Ovary (tissue), 7 donors: ENCODE measurements at regions not wholly inside any gene's neighbourhood (a gene's known extent, or its start where the extent isn't known, plus 50 kb on each side); places are given as distances from the start of the nearest gene placed in this dataset.

Experiments used
- DNase-seq, 5 donors: peaks; one replicate each; pipeline ENCODE4 v3.0.0-alpha.2; 2019 to 2020
- H3K27ac ChIP-seq, 2 donors: fragments of 200-600 bp; one replicate each; pipeline versions ENCODE4 v1.5.1 to v1.8.0; 2019 to 2022
- H3K27me3 ChIP-seq: fragments of 200-600 bp; one replicate; pipeline ENCODE4 v1.8.0; 2022
- H3K36me3 ChIP-seq: fragments of 200-600 bp; sonication (generic); one replicate; pipeline ENCODE4 v1.5.1; 2019
- H3K4me1 ChIP-seq: one replicate; pipeline ENCODE4 v1.8.1; 2013; ENCODE audit warnings: mild to moderate bottlenecking, moderate library complexity; ENCODE audit not compliant: insufficient read depth
- H3K4me3 ChIP-seq: fragments of 200-600 bp; sonication (generic); one replicate; pipeline ENCODE4 v1.5.1; 2017
- H3K9me3 ChIP-seq, 2 donors: fragments of 200-600 bp in 1 of 2; sonication (generic) in 1 of 2; one replicate each; pipeline versions ENCODE4 v1.5.1 to v1.8.1; 2013 to 2019; ENCODE audit warnings: mild to moderate bottlenecking in 1 of 2, moderate library complexity in 1 of 2
- CTCF ChIP-seq, 3 donors: fragments of 450-650 bp in 2 of 3; fragments of 200-600 bp in 1 of 3; IDR thresholded peaks; one replicate each; pipeline versions ENCODE4 v1.5.1 to v1.8.0; 2016 to 2022; ENCODE audit warnings: antibody characterized with exemption in 3 of 3, mild to moderate bottlenecking in 1 of 3
- EP300 ChIP-seq: sonication (generic); formaldehyde crosslinking; IDR thresholded peaks from one replicate; pipeline ENCODE4 v1.6.1; 2017; ENCODE audit warnings: antibody characterized with exemption
- POLR2A ChIP-seq: fragments of 450-650 bp; IDR thresholded peaks from one replicate; pipeline ENCODE4 v1.6.1; 2017; ENCODE audit warnings: antibody characterized with exemption, mild to moderate bottlenecking, moderate library complexity
- WGBS, 3 donors: extraction: QIAGEN DNeasy Blood & Tissue Kit in 1 of 3; methylation state at CpG; one replicate each; pipeline versions ENCODE4 v1.1.5 to v1.1.7; 2013 to 2017; 5-methylcytosine and 5-hydroxymethylcytosine counted together
- intact Hi-C, 4 donors: fragments of 100-400 bp; cut with DNase I; formaldehyde crosslinking; loops; one replicate each; pipeline versions ENCODE4 v1.11.0 to v1.15.1; 2022 to 2023
- donor health status: DM: no; HTN: no; CAD: no; lungs with moderate emphysema.
- donor health status: DM: no; HTN: no; CAD: no.
- donor health status: Bipolar disorder and iron deficiency.
- donor health status: DM: no; HTN: no; CAD: no.
- donor health status: DM: yes; HTN: yes; CAD: no.

- Histone ChIP-seq H3K4me1 (no peaks in the 10 kb centered on the region), H3K36me3 (no peaks in the 10 kb centered on the region), H3K27me3 (no peaks in the 10 kb centered on the region), H3K4me3 (no peak overlapping the region), H3K27ac (no peak overlapping the region), H3K9me3 (no peaks in the 10 kb centered on the region)
- WGBS, 3 donors = 93 to 94% (median 93%) methylated on average over 1 of the region's 1 CpG
- no peak for TF ChIP-seq EP300
- no peak for TF ChIP-seq POLR2A
- no peak for TF ChIP-seq CTCF (IDR thresholded peaks at IDR 0.05)
- intact Hi-C loops = no loop called here
- DNase-seq = no peak
Measured at GRCh38 chr2:184026961-184027360, 571.4 kb upstream of the ZNF804A start.

- intact Hi-C loops = no loop called here
- no peak overlapping the region for H3K4me3 ChIP-seq
- no peaks in the 10 kb centered on the region for H3K9me3 ChIP-seq
- WGBS, 3 donors = 36 to 53% (median 43%) methylated on average over 6 of the region's 6 CpGs
- H3K36me3 ChIP-seq = no peaks in the 10 kb centered on the region
- no peak overlapping the region for H3K27ac ChIP-seq
- no peaks in the 10 kb centered on the region for H3K4me1 ChIP-seq
- H3K27me3 ChIP-seq = no peaks in the 10 kb centered on the region
- no peak for DNase-seq
- TF ChIP-seq EP300 (no peak), POLR2A (no peak), CTCF (IDR thresholded peaks at IDR 0.05) (no peak)
Measured at GRCh38 chr2:184030245-184030644, 568.1 kb upstream of the ZNF804A start.

GRCh38 chr2:184030989-184031388, 567.3 kb upstream of the ZNF804A start:
- Histone ChIP-seq H3K27me3 (no peaks in the 10 kb centered on the region), H3K9me3 (no peaks in the 10 kb centered on the region), H3K4me3 (no peak overlapping the region), H3K4me1 (no peaks in the 10 kb centered on the region), H3K36me3 (no peaks in the 10 kb centered on the region), H3K27ac (no peak overlapping the region)
- DNase-seq = no peak
- intact Hi-C loops = no loop called here
- TF ChIP-seq POLR2A (no peak), EP300 (no peak), CTCF (IDR thresholded peaks at IDR 0.05) (no peak)
- WGBS, 3 donors = 53 to 68% (median 65%) methylated on average over 1 of the region's 1 CpG

GRCh38 chr2:184031402-184032147, 566.8 kb upstream of the ZNF804A start:
- Histone ChIP-seq H3K36me3 (no peaks in the 10 kb centered on the region), H3K4me1 (no peaks in the 10 kb centered on the region), H3K4me3 (no peak overlapping the region), H3K27me3 (no peaks in the 10 kb centered on the region), H3K27ac (no peak overlapping the region), H3K9me3 (no peaks in the 10 kb centered on the region)
- no peak for DNase-seq
- 82 to 86% (median 83%) methylated on average over 5 of the region's 5 CpGs for WGBS, 3 donors
- TF ChIP-seq POLR2A (no peak), EP300 (no peak)
- intact Hi-C loops = no loop called here

GRCh38 chr2:184032983-184033382, 565.3 kb upstream of the ZNF804A start:
- Histone ChIP-seq H3K9me3 (no peaks in the 10 kb centered on the region), H3K27me3 (no peaks in the 10 kb centered on the region), H3K27ac (no peak overlapping the region), H3K4me3 (no peak overlapping the region), H3K4me1 (no peaks in the 10 kb centered on the region), H3K36me3 (no peaks in the 10 kb centered on the region)
- intact Hi-C loops = no loop called here
- DNase-seq = no peak
- WGBS, 3 donors = 68 to 83% (median 79%) methylated on average over 4 of the region's 4 CpGs
- TF ChIP-seq CTCF (IDR thresholded peaks at IDR 0.05) = no peak
- no peak for TF ChIP-seq EP300
- no peak for TF ChIP-seq POLR2A
